Esophagus (tissue), 2 donors: ENCODE measurements at regions not wholly inside any gene's neighbourhood (a gene's known extent, or its start where the extent isn't known, plus 50 kb on each side); places are given as distances from the start of the nearest gene placed in this dataset.

Experiments
- H3K27ac ChIP-seq, 2 donors: one replicate each; pipeline ENCODE4 v1.5.1; 2013; ENCODE audit warnings: low read depth in 2 of 2, mild to moderate bottlenecking in 2 of 2, inconsistent platforms in 1 of 2, low read length in 1 of 2, moderate library complexity in 1 of 2
- H3K27me3 ChIP-seq, 2 donors: one replicate each; pipeline ENCODE4 v1.6.1; 2013; ENCODE audit warnings: low read length in 2 of 2, control low read depth in 1 of 2, mild to moderate bottlenecking in 1 of 2; ENCODE audit not compliant: insufficient read depth in 2 of 2, control insufficient read depth in 1 of 2
- H3K36me3 ChIP-seq, 2 donors: one replicate each; pipeline ENCODE4 v1.6.1; 2013; ENCODE audit warnings: low read length in 1 of 2; ENCODE audit not compliant: control insufficient read depth in 2 of 2, insufficient read depth in 2 of 2
- H3K4me1 ChIP-seq, 2 donors: one replicate each; pipeline ENCODE4 v1.6.1; 2013; ENCODE audit warnings: low read length in 1 of 2; ENCODE audit not compliant: control insufficient read depth in 2 of 2, insufficient read depth in 2 of 2
- H3K4me3 ChIP-seq, 2 donors: one replicate each; pipeline ENCODE4 v1.5.1; 2013; ENCODE audit warnings: low read length in 2 of 2, mild to moderate bottlenecking in 2 of 2, low read depth in 1 of 2, moderate library complexity in 1 of 2
- H3K9me3 ChIP-seq, 2 donors: one replicate each; pipeline ENCODE4 v1.6.1; 2013; ENCODE audit warnings: mild to moderate bottlenecking in 2 of 2, low read depth in 1 of 2, low read length in 1 of 2, moderate library complexity in 1 of 2; ENCODE audit not compliant: control insufficient read depth in 2 of 2, insufficient read depth in 1 of 2
- WGBS, 2 donors: extraction: QIAGEN DNeasy Blood & Tissue Kit; methylation state at CpG; one replicate each; pipeline ENCODE4 v1.1.7; 2013; 5-methylcytosine and 5-hydroxymethylcytosine counted together
- donor health status: healthy with polysubstance abuse.
- donor health status: Bipolar disorder and iron deficiency.

- no peaks in the 10 kb centered on the region for H3K36me3 ChIP-seq
- whole genome bisulfite sequencing, 2 donors = 63 to 66% methylated on average over 2 of the region's 2 CpGs
- H3K27me3 ChIP-seq = no peaks in the 10 kb centered on the region
- H3K4me1 ChIP-seq = no peaks in the 10 kb centered on the region
- H3K27ac ChIP-seq = no peak overlapping the region
- H3K9me3 ChIP-seq = peaks cover 0 to 2% of the 10 kb centered on the region in 2 donors
- H3K4me3 ChIP-seq = no peak overlapping the region
These were observed 231.9 kb downstream of the COG6 start for GRCh38 chr13:39887387-39887786.

- no peaks in the 10 kb centered on the region for H3K4me1 ChIP-seq
- no peaks in the 10 kb centered on the region for H3K9me3 ChIP-seq
- no peak overlapping the region for H3K4me3 ChIP-seq
- no peaks in the 10 kb centered on the region for H3K36me3 ChIP-seq
- no peak overlapping the region for H3K27ac ChIP-seq
- 47 to 52% methylated on average over 4 of the region's 4 CpGs for WGBS, 2 donors
- H3K27me3 ChIP-seq = no peaks in the 10 kb centered on the region
These were observed 233.7 kb downstream of the COG6 start for GRCh38 chr13:39888865-39889810.

DNA sequence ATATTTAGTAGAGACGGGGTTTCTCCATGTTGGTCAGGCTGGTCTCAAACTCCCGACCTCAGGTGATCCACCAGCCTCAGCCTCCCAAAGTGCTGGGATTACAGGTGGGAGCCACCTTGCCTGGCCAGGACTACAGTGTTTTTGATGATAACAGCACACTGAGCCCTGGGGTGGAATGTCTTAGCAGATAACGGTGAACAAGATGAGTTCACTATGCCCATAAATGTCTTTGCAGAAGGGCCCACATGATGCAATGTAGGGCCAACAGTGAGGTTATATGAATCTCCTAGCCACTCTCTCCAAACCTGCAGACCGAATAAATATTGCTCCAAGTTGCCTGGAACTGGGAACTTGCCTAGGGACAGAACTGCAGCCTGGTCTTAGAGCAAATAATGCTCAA, 235.1 kb downstream of the COG6 start:
- Histone ChIP-seq H3K4me1 (no peaks in the 10 kb centered on the region), H3K36me3 (no peaks in the 10 kb centered on the region), H3K27ac (no peak overlapping the region), H3K4me3 (no peak overlapping the region), H3K9me3 (no peaks in the 10 kb centered on the region), H3K27me3 (no peaks in the 10 kb centered on the region)
- WGBS, 2 donors = 80 to 85% methylated on average over 4 of the region's 4 CpGs

GRCh38 chr13:39892721-39893685, 237.5 kb downstream of the COG6 start:
- H3K36me3 ChIP-seq = no peaks in the 10 kb centered on the region

DNA sequence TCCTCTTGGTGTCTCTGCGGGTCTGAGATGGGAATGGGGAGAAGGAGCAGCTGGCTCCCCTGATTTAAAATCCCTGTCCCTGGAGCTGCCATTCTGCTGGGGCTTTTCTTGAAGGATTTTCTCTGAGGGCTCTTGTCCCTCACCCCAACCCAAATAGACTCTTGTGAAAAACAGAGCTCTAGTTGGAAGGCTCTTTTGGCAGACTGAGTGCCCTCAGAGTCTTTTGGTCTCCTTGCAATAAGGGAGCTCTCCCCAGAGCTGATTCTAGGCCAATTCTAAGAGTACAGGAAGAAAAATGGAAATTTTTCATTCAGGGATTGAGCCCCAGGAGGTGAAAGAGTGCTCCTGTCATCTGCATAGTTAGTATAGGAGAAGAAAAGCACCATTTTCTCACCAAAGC, 238.3 kb downstream of the COG6 start:
- Histone ChIP-seq H3K36me3 (no peaks in the 10 kb centered on the region), H3K4me1 (no peaks in the 10 kb centered on the region), H3K9me3 (no peaks in the 10 kb centered on the region), H3K4me3 (no peak overlapping the region), H3K27ac (no peak overlapping the region), H3K27me3 (no peaks in the 10 kb centered on the region)
- WGBS, 2 donors = 88 to 92% methylated on average over 1 of the region's 1 CpG

More at GRCh38 chr13:39892721-39893685, 237.5 kb downstream of the COG6 start:
- no peak overlapping the region for H3K4me3 ChIP-seq
- no peaks in the 10 kb centered on the region for H3K4me1 ChIP-seq
- no peak overlapping the region for H3K27ac ChIP-seq
- H3K9me3 ChIP-seq = no peaks in the 10 kb centered on the region
- no peaks in the 10 kb centered on the region for H3K27me3 ChIP-seq
- 68 to 71% methylated on average over 10 of the region's 10 CpGs for WGBS, 2 donors

- Histone ChIP-seq H3K4me3 (no peak overlapping the region), H3K36me3 (no peaks in the 10 kb centered on the region), H3K4me1 (no peaks in the 10 kb centered on the region), H3K27ac (no peak overlapping the region), H3K27me3 (no peaks in the 10 kb centered on the region), H3K9me3 (no peaks in the 10 kb centered on the region)
- 80 to 89% methylated on average over 5 of the region's 5 CpGs for WGBS, 2 donors
These were observed 239.1 kb downstream of the COG6 start for GRCh38 chr13:39894586-39894985.

- Histone ChIP-seq H3K4me3 (no peak overlapping the region), H3K27ac (no peak overlapping the region), H3K36me3 (no peaks in the 10 kb centered on the region), H3K9me3 (no peaks in the 10 kb centered on the region), H3K27me3 (no peaks in the 10 kb centered on the region), H3K4me1 (no peaks in the 10 kb centered on the region)
- 48 to 52% methylated on average over 3 of the region's 3 CpGs for WGBS, 2 donors
These were observed 239.8 kb downstream of the COG6 start for GRCh38 chr13:39895254-39895653.

DNA sequence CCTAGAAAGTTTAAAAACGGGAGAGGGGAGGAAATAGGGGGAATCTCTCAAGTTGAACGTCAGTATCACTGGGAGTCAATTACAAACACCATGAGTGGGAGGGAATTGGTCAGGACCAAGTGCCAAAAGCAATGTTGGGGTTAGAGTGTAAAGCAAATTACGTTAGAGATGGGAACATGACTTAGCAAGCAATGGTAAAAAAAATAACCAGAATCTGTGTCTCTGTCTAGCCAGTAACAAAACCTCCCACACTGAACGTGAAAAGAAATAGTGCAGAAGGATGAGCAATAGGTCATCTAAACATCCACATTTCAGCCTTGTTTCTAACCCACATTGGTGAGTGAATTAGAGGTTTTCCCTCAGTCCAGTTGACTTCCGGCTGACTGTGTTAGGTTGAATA, 242.2 kb downstream of the COG6 start:
- Histone ChIP-seq H3K36me3 (no peaks in the 10 kb centered on the region), H3K27me3 (no peaks in the 10 kb centered on the region), H3K9me3 (no peaks in the 10 kb centered on the region), H3K27ac (no peak overlapping the region), H3K4me1 (no peaks in the 10 kb centered on the region), H3K4me3 (no peak overlapping the region)
- WGBS, 2 donors = 87 to 89% methylated on average over 5 of the region's 5 CpGs

DNA sequence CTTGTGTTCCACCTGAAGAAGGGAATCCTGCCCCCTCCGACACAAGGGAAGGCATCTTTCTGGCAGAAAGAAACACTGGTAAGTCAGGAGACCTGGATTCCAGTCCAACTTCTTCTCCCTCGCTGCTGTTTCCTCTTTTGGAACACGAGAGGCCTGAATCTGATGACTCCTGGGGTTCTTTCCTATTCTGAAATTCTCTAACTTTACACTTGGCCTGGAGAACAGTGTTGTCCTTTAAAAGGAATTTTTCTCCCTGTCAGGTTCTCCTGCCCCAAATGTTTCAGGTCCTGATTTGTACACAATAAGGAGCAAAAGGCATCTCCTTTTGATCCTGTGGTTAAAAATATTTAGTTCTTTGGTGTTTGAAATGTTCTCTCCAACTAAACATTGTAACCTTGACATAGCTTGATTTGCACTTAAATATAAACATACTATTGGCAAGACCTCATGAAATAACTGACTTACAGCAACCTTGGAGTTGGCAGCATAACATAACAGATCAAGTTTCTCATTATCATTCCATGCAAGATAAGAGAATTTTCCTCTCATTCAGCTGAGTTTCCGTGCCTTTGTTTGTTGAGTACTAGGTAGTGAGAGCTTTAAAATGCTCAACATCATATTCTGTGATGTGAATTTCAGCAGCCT, 244.8 kb downstream of the COG6 start:
- Histone ChIP-seq H3K27ac (peak overlapping the region in 1 of 2 donors; percentile 60), H3K4me3 (no peak overlapping the region), H3K9me3 (no peaks in the 10 kb centered on the region), H3K36me3 (no peaks in the 10 kb centered on the region), H3K4me1 (no peaks in the 10 kb centered on the region), H3K27me3 (no peaks in the 10 kb centered on the region)
- 64 to 65% methylated on average over 4 of the region's 4 CpGs for WGBS, 2 donors
